ELR (cell line): ENCODE measurements at regions not wholly inside any gene's neighbourhood (a gene's known extent, or its start where the extent isn't known, plus 50 kb on each side); places are given as distances from the start of the nearest gene placed in this dataset.
A peak's percentile ranks its signal among the peaks of the same experiment; 100 is the strongest.
"Not testable (repeated sequence)": the region's sequence is repeated elsewhere in the genome, so short reads cannot be mapped to it uniquely, and the experiment has no call there.

Experiments used
- DNase-seq: peaks from one replicate; pipeline ENCODE4 v3.0.0-alpha.2; 2015; ENCODE audit warnings: low read depth

DNA sequence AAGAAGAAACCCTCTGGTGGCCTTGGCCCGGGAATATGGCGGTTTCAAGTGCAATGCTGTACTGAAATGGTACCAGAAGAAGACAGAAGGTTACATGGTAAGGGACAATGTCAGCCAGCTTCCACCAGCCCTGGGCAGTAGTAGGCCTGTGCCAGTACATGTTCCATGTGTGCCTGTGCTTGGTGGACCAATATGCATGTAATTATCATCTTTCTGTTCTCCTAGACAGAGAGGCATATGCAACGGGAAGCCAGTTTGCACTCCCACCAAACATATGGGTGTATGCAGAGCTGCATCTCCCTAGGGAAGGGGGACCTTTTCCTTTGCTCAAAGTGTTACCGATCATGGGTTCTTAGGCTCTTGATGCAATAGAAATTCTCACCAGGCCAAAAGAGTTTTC is 80.9 kb upstream of the ADORA2B start:
- not testable (repeated sequence) for DNase-seq

GRCh38 chr17:15864472-15864871 is 80.5 kb upstream of the ADORA2B start:
- DNase-seq: not testable (repeated sequence)

DNA sequence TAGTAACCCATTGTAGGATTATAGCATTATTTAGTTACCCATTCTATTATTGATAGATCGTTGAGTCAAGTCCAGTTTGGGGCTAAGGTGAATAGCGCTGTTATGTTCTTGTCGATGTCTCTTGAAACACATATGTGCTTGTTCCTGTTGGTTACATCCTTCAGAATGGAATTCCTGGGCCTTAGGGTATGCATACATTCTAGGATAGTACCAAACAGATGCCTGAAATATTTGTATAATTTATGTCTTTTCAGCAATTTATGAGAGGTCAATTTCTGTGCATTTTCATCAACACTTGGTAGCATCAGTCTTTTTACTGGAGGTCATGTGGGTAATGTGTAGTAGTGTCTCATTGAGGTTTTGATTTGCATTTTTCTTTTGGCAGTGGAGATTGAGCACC is 78.9 kb upstream of the ADORA2B start:
- DNase-seq: not testable (repeated sequence)

- not testable (repeated sequence) for DNase-seq
Measured at GRCh38 chr17:15867331-15867730, 77.6 kb upstream of the ADORA2B start.

DNA sequence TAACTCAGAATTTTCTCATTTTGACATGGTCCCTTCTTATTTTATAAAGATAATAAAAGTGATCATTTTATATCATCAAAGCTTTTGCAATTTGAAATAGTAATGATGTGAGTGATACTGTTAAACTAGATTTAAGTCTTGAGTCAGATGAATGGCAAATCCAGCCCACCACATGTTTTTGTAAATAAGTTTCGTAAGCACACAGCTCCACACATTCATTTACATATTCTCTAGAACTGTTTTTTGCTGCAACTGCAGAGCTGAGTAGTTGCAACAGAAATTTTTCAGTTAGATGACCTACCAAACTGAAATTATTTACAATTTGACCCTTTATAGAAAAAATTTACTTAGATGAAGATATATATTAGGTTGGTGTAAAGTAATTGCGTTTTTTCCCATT is 75.1 kb upstream of the ADORA2B start:
- not testable (repeated sequence) for DNase-seq

GRCh38 chr17:15872677-15873076 is 72.3 kb upstream of the ADORA2B start:
- not testable (repeated sequence) for DNase-seq

DNA sequence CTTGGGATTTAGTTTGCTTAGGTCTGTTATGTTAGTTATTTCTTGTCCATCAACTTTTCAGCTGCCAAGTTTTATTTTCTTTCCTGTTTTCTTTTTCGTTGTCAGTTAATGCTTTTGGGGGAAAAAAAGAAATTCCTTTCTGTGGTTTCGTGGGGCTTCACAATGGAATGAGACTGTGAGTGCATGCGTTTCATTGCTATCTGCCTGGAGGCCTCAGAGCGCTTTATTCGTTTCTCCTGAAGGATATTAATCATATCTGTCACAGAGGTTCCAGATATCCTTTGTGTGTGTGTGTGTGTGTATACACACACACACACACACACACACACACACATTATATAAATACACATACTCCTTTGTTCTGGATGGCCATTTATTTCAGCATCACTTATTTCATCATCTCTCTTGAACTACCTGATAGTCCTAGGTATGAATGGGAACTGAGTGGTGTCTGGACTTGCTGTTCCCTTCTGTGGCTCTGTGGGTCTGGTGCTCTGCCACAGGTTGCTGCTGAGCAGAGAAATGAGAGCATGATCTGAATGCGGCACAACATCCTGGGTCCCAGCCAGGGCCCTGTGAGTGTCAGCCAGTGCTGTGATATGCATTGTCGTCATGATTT is 66.9 kb upstream of the ADORA2B start:
- peak; percentile 22 for DNase-seq

GRCh38 chr17:15882058-15882720 is 62.7 kb upstream of the ADORA2B start:
- peak; percentile 8 for DNase-seq

DNA sequence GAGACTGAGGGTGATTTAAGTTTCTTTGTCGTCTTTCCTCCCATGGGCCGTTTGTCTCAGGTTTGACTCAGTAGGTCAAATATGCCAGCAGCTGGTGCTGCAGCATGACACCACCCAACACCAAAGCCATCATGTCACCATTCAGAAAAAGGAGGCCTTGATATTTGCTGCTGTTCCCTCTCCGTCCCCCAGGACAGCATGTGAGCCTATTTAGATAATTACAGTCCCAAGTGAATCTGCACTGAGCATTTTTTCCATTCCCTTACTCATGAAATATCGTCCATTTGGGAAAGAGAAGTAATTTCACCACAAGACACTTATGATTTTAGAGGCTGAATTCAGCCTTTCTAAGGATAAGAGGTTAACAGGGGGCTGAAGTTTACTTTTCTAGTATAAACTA is 62.2 kb upstream of the ADORA2B start:
- no peak for DNase-seq

DNA sequence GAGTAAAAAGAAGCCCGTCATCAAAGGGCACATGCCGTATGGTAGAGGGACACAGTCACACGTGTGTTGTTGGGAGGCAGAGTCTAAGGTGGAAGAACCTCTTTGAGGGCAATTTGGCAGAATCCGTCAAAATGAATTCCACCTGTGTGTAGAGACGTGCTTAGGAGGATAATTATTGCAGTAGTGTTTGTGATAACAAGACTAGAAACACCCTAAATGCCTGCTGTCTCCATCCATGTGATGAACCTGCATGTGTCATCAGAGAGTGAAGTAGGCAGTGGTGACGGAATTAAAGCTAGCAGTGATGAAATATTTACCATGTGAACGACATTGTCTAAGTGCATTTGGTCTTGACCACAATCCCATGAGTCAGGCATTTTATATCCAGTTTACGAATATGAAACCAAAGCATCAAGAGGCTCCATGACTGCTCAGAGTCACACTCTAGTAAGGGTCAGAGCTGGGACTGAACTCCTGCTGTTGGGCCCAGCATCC is 61.3 kb upstream of the ADORA2B start:
- peak; percentile 92 for DNase-seq

GRCh38 chr17:15884731-15885130 is 60.2 kb upstream of the ADORA2B start:
- peak; percentile 25 for DNase-seq

DNA sequence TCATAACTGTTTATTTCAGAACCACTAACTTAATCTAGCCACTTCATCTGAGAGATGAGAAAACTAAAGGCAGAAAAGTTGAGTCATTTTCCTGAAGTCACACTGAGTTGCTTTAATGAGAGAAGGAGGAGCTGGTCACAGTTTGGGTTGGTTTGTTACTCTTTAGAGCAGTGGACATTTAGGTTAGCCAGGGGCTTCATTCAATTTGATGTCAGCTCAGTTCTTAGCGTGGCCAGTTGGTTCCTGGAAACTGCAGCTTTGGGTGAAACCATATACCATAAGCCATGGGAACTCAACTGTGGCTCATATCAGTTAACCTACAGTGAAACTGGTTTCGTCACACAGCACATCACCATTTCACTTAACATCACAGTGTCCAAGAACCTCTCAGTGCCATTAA is 59.2 kb upstream of the ADORA2B start:
- peak; percentile 37 for DNase-seq

GRCh38 chr17:15886221-15886620 is 58.7 kb upstream of the ADORA2B start:
- DNase-seq: no peak

GRCh38 chr17:15886804-15887203 is 58.1 kb upstream of the ADORA2B start:
- DNase-seq: no peak

- no peak for DNase-seq
Measured at GRCh38 chr17:15888436-15888835, 56.5 kb upstream of the ADORA2B start.

- no peak for DNase-seq
Measured at GRCh38 chr17:15890279-15890892, 54.5 kb upstream of the ADORA2B start.

DNA sequence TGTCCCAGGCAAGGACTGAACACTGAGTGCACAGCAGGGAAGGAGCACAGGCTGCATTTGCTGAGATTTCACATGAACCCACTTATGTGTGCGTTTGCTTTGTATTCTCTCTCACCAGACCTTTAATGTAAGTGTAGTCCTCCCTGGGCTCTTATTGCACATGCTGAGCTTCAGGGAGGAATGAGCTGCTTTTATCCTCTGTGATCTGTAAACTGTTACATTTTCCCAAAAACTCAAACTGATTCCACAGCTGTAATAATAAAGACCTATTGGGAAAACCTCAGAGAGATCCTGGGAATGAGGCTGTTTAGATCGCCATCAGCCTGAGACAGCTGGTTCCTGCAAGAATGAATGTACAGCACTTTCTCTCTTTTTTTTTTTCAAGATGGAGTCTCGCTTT is 53.6 kb upstream of the ADORA2B start:
- DNase-seq: no peak

- DNase-seq: no peak
Measured at GRCh38 chr17:15892244-15892643, 52.7 kb upstream of the ADORA2B start.

GRCh38 chr17:15892731-15893657 is 51.9 kb upstream of the ADORA2B start:
- DNase-seq: no peak

DNA sequence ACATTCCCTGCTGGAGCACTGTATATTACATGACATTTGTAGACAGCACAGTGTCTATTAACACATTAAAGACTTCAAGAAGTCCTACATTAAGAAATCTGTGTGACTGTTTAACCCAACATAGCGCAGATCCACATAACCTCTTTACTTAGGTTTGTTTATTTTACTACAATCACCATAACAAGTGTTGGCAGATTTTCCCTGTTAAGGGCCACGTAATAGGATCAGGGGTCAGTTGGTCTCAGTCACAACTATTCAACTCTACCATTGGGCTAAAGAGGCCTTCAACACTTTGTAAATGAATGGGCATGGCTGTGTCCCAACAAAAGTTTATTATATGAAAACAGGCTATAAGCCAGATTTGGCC is 51.3 kb upstream of the ADORA2B start:
- no peak for DNase-seq

DNA sequence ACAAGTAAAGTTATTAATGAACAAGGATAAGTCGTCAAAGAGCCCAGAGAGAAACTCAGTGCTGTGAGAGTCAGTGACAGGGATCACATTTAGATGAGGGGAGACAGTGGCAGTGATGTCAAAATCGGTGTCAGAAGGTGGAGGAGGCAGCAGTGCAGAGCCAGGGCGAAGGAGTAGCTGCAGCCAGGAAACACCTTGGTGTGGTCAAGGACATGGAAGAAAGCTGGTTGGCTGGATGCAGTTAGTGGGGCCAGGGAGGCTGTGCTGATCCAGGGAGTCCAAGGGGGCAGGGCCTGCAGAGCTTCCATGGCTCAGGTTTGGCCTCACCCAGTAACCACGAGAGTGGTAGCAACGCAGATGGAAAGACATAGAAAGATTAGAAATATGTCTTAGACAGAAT is 50.7 kb upstream of the ADORA2B start:
- DNase-seq: no peak

DNA sequence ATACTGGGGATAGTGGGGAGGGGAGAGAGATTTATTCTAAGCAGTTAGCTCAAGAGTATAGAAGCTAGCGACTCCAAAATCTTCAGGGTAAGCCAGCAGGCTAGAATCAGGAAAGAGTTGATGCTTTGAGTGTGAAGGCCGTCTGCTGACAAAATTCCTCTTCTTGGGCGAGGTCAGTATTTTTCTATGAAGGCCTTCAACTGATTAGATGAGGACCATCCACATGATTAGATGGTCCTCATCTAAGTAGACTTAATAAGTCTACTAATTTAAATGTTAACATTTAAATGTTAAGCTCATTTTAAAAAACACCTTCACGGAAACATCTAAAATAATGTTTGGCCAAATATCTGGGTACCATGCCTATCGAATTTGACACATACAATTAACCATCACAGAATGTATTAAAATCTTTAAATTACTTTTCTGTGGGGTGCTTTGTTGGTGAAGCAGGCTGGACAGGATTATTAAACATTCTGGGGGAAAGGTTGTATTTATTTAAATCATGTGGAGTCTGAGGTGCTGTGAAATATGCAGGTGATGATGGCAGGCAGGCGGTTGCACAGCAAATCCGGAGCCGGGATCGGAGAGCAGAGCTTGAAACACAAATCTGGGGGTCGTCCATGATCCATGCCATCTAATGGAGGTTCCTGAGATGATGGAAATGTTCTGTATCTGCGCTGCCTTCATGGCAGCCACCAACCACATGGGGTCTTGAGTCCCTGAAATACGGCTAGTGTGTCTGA is 49.8 kb upstream of the ADORA2B start:
- no peak for DNase-seq
